Breast epithelium (tissue), 4 donors: ENCODE measurements at regions not wholly inside any gene's neighbourhood (a gene's known extent, or its start where the extent isn't known, plus 50 kb on each side); places are given as distances from the start of the nearest gene placed in this dataset.
A peak's percentile ranks its signal among the peaks of the same experiment; 100 is the strongest.

Experiments used
- DNase-seq, 2 donors: peaks; one replicate each; pipeline ENCODE4 v3.0.0-alpha.2; 2019; ENCODE audit warnings: low spot score in 2 of 2
- H3K27ac ChIP-seq, 2 donors: fragments of 200-600 bp; sonication (generic) in 1 of 2; one replicate each; pipeline ENCODE4 v1.5.1; 2016 to 2019; ENCODE audit warnings: mild to moderate bottlenecking in 1 of 2
- H3K27me3 ChIP-seq, 2 donors: fragments of 200-600 bp; sonication (generic) in 1 of 2; one replicate each; pipeline versions ENCODE4 v1.5.1 to v1.6.0; 2017 to 2019; ENCODE audit warnings: control low read depth in 1 of 2, mild to moderate bottlenecking in 1 of 2
- H3K36me3 ChIP-seq: fragments of 200-600 bp; one replicate; pipeline ENCODE4 v1.5.1; 2019
- H3K4me1 ChIP-seq, 2 donors: fragments of 200-600 bp; sonication (generic); one replicate each; pipeline ENCODE4 v1.5.1; 2016 to 2019; ENCODE audit warnings: control low read depth in 1 of 2
- H3K4me3 ChIP-seq, 3 donors: fragments of 200-600 bp; sonication (generic); 1 replicate in 2 of 3; 2 replicates in 1 of 3; pipeline ENCODE4 v1.5.1; 2016 to 2019; ENCODE audit warnings: mild to moderate bottlenecking in 3 of 3, moderate library complexity in 2 of 3
- H3K9me3 ChIP-seq, 2 donors: fragments of 200-600 bp; sonication (generic) in 1 of 2; one replicate each; pipeline ENCODE4 v1.5.1; 2016 to 2019; ENCODE audit warnings: control low read depth in 1 of 2
- POLR2A ChIP-seq: fragments of 450-650 bp; IDR thresholded peaks from one replicate; pipeline ENCODE4 v1.6.1; 2016; ENCODE audit warnings: antibody characterized with exemption, mild to moderate bottlenecking, moderate library complexity
- POLR2AphosphoS5 ChIP-seq, 3 donors: sonication (generic); formaldehyde crosslinking; IDR thresholded peaks; one replicate each; pipeline ENCODE4 v1.6.1; 2017; ENCODE audit warnings: antibody characterized with exemption in 3 of 3
- intact Hi-C: fragments of 100-400 bp; cut with DNase I; formaldehyde crosslinking; loops from one replicate; pipeline ENCODE4 v1.15.1; 2023; ENCODE audit warnings: low total_unique reads
- TF ChIP-seq, protein P1 (sequence below), 3 donors: fragments of 450-650 bp; IDR thresholded peaks; one replicate each; pipeline ENCODE4 v1.5.1; 2016 to 2017; ENCODE audit warnings: antibody characterized with exemption in 3 of 3, mild to moderate bottlenecking in 3 of 3, moderate library complexity in 3 of 3

DNA sequence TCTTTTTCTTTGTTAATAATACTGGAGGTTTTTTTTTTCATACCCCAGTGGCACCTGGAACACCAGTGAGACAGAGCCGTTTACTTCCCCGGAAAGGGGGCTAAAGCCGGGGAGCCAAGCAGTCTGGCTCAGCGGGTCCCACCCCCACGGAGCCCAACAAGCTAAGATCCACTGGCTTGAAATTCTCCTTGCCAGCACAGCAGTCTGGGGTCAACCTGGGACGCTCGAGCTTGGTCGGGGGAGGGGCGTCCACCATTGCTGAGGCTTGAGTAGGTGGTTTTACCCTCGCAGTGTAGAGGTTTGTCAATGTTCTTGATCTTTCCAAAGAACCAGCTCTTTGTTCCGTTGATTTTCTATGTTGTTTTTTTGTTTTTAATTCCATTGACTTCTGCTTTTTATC is 94.6 kb upstream of the DIAPH3 start:
- no peak for DNase-seq
- intact Hi-C loops: no loop called here
- H3K9me3 ChIP-seq: peaks cover 0 to 5% of the 10 kb centered on the region in 2 donors
- TF ChIP-seq, protein P1, sequence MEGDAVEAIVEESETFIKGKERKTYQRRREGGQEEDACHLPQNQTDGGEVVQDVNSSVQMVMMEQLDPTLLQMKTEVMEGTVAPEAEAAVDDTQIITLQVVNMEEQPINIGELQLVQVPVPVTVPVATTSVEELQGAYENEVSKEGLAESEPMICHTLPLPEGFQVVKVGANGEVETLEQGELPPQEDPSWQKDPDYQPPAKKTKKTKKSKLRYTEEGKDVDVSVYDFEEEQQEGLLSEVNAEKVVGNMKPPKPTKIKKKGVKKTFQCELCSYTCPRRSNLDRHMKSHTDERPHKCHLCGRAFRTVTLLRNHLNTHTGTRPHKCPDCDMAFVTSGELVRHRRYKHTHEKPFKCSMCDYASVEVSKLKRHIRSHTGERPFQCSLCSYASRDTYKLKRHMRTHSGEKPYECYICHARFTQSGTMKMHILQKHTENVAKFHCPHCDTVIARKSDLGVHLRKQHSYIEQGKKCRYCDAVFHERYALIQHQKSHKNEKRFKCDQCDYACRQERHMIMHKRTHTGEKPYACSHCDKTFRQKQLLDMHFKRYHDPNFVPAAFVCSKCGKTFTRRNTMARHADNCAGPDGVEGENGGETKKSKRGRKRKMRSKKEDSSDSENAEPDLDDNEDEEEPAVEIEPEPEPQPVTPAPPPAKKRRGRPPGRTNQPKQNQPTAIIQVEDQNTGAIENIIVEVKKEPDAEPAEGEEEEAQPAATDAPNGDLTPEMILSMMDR (IDR thresholded peaks at IDR 0.05): no peak
- TF ChIP-seq POLR2AphosphoS5 (IDR thresholded peaks at IDR 0.05) (no peak), POLR2A (no peak)
- no peak overlapping the region for H3K4me3 ChIP-seq
- H3K27ac ChIP-seq: no peak overlapping the region
- no peaks in the 10 kb centered on the region for H3K36me3 ChIP-seq
- H3K27me3 ChIP-seq: no peaks in the 10 kb centered on the region
- no peaks in the 10 kb centered on the region for H3K4me1 ChIP-seq

DNA sequence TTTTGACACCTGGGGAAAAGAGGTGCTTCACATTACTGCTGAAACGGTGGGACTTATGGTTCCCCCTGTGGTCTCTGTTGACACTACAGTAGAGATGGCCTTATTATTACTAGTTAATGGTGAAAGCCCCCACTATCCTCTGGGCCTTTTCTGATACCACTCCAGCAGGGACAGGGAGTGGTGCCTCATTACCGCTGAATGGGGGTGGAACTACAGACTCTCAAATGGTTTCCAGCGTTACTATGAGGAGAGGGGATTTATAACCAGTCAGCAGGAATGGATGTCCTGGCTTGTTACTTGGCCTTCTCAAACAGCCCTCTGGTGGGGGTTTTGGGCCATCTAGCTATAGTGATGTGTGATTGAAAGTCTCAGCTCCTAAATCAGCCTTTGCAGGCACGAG is 96.7 kb upstream of the DIAPH3 start:
- intact Hi-C loops: no loop called here
- peaks cover 0 to 5% of the 10 kb centered on the region in 2 donors for H3K9me3 ChIP-seq
- no peaks in the 10 kb centered on the region for H3K36me3 ChIP-seq
- no peak overlapping the region for H3K4me3 ChIP-seq
- H3K27me3 ChIP-seq: no peaks in the 10 kb centered on the region
- DNase-seq: no peak
- H3K4me1 ChIP-seq: no peaks in the 10 kb centered on the region
- H3K27ac ChIP-seq: no peak overlapping the region
- TF ChIP-seq POLR2A (no peak), POLR2AphosphoS5 (IDR thresholded peaks at IDR 0.05) (no peak)
- TF ChIP-seq, protein P1 (IDR thresholded peaks at IDR 0.05): no peak

DNA sequence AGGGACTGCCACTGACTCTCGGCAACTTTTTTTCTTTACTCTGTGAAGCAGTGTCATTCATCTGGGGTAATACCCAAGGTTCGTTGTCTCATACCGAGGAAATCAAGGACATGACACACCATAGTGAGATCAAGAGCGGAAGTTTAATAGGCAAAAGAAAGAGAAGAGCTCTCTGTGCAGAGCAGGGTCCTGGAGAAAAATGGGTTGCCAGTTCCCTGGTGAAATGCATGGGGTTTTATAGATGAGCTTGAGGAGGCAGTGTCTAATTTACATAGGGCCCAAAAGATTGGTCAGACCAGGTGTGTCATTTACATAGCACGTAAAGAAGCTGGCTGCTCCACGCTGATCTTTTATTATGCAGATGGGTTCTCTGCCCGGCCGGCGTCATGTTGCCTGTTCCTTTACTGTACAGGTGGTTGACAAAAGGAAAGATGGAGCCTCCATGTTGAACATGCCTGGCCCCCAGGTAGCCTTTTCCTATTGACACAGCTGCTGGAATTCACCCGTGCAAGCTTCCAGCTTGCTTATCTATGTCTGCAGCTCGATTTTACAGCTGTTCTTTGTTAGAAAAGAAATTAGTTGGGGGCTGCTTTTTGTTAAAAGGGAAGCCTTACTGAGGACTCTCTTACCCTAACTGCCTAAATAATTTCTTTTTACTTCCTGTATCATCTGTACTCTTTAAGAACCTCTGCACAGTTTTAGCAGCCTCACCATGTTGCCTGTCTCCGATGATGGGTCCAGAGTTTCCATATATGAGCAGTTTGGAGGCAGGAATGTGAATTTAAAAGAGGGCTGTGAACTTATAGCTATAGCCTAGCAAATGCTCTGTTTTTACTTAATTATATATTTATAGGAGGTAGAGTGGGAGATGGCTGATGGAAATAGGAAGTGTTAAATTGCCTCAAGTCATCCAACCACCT is 98.0 kb upstream of the DIAPH3 start:
- no peak overlapping the region for H3K27ac ChIP-seq
- TF ChIP-seq POLR2AphosphoS5 (IDR thresholded peaks at IDR 0.05): no peak
- no peak overlapping the region for H3K4me3 ChIP-seq
- no peak for DNase-seq
- no peaks in the 10 kb centered on the region for H3K27me3 ChIP-seq
- H3K36me3 ChIP-seq: no peaks in the 10 kb centered on the region
- peaks cover 0 to 5% of the 10 kb centered on the region in 2 donors for H3K9me3 ChIP-seq
- intact Hi-C loops: no loop called here
- H3K4me1 ChIP-seq: no peaks in the 10 kb centered on the region

DNA sequence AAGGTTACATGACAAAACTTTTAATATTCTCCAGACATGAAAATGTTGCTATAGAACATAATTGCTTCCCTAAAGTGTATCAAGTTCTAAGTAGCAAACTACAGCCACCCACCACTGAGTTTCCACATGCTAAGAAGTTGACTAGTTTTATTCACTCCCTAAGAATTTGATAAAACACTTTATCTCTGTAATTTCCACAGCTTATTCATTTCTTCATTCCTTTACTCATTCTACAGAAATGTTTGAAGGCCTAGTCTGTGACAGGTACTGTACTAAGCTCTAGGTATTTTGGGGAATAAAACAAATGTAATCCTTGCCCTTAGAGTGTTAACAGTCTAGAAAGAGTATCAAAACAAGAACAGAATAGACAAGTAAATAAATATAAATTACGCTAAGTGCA is 101.8 kb upstream of the DIAPH3 start:
- DNase-seq: no peak
- TF ChIP-seq POLR2A (no peak), POLR2AphosphoS5 (IDR thresholded peaks at IDR 0.05) (no peak)
- TF ChIP-seq, protein P1 (IDR thresholded peaks at IDR 0.05): no peak
- H3K27ac ChIP-seq: no peak overlapping the region
- peaks cover 0 to 5% of the 10 kb centered on the region in 2 donors for H3K9me3 ChIP-seq
- H3K4me3 ChIP-seq: no peak overlapping the region
- intact Hi-C loops: no loop called here
- H3K36me3 ChIP-seq: no peaks in the 10 kb centered on the region
- no peaks in the 10 kb centered on the region for H3K4me1 ChIP-seq
- H3K27me3 ChIP-seq: no peaks in the 10 kb centered on the region

DNA sequence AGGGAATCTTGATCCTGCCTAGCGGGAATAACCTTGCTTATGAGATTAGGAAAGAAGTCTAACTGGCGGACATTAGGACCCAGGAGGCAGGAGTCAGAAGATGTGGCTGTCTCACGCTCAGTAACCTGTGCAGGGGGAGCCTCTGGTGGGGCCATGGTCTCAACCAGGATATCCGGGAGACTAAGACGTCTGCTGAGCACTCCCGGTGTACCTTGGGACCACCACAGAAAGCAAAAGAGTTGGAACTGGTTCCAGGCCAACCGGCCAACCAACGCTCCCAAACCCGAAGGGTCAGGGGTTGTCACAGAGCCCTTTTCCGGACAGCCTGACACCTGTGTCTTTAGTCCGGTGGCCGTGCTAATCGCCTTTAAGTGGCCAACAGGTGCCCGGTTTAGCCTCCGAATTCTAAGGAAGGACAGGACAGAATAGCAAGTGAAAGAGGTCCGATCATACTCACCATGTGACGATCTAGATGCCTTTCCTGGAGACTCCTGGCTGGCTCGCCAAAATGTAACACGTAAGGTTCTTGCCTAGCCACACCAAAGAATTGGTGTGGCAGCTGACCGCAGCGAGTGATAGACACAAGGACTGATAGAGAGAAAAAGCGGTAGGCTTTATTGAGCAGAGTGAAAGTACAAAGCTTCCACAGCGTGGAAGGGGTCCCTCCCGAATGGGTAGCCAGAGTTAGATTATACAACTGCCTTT is 103.9 kb upstream of the DIAPH3 start:
- DNase-seq: no peak
- Histone ChIP-seq H3K4me3 (peak overlapping the region; percentile 15 to 44 (median 19)), H3K27ac (no peak overlapping the region), H3K9me3 (peaks cover 0 to 5% of the 10 kb centered on the region in 2 donors), H3K27me3 (no peaks in the 10 kb centered on the region), H3K4me1 (no peaks in the 10 kb centered on the region), H3K36me3 (no peaks in the 10 kb centered on the region)
- TF ChIP-seq POLR2AphosphoS5 (IDR thresholded peaks at IDR 0.05) (no peak), POLR2A (no peak)
- TF ChIP-seq, protein P1 (IDR thresholded peaks at IDR 0.05): no peak
- intact Hi-C loops: no loop called here
